ENCODE measurements at regions not wholly inside any gene's neighbourhood (a gene's known extent, or its start where the extent isn't known, plus 50 kb on each side); places are given as distances from the start of the nearest gene placed in this dataset.

DNA sequence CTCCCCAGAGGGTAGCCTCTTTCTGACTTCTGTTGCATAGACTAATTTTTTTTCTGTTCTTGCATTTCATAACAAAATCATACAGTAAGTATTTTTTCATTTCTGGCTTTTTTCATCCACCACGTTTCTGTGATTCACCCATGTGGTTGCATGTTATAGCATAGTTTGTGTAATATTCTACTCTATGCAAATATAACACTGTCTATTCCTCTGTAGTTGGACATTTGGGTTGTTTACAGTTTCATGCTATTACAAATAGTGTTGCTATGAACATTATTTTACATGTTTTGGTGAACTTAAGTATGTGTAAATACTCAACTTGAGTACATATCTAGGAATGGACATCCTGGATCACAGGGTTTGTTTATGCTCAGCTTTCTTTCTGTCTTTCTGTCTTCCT lies 187.2 kb upstream of the KCNG1 start:
- H3K9me3 ChIP-seq (ENCODE audit: control insufficient read depth, low read length), result no peaks in the 10 kb centered on the region
- no peaks in the 10 kb centered on the region for H3K36me3 ChIP-seq (ENCODE audit: control insufficient read depth, insufficient read depth, low read length)
- DNase-seq, result no peak
- H3K27ac ChIP-seq (ENCODE audit: insufficient read depth, low read length, poor library complexity, severe bottlenecking), result no peak overlapping the region
- no peaks in the 10 kb centered on the region for H3K4me1 ChIP-seq (ENCODE audit: control insufficient read depth, insufficient read depth, low read length, poor library complexity, severe bottlenecking)
- H3K27me3 ChIP-seq (replicated peaks; ENCODE audit: control insufficient read depth, insufficient read depth, low read length, poor library complexity, severe bottlenecking), result no peaks in the 10 kb centered on the region
- H3K4me3 ChIP-seq (ENCODE audit: insufficient read depth, low read depth, low read length, poor library complexity, severe bottlenecking), result no peak overlapping the region

DNA sequence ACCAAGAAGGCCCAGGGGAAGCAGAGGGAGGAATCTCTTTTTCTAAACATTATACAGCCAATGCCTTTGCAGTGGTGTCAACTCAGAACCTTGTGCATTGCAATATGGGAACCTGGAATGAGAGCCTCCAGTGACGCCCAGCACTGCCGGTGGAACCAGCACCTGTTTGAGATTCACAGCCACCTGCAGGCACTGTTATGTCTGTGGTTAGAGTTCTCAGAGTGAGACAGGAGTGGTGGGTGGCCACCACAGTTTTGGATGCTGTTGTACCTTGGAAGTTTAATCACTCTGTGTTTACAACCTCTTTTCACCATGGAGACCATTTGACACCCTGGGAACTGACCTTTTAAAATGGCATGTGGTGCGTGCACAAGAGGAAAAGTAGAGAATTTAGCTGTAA lies 185.3 kb upstream of the KCNG1 start:
- H3K36me3 ChIP-seq (ENCODE audit: control insufficient read depth, insufficient read depth, low read length), result no peaks in the 10 kb centered on the region
- DNase-seq, result no peak
- no peak overlapping the region for H3K4me3 ChIP-seq (ENCODE audit: insufficient read depth, low read depth, low read length, poor library complexity, severe bottlenecking)
- H3K9me3 ChIP-seq (ENCODE audit: control insufficient read depth, low read length), result no peaks in the 10 kb centered on the region
- no peaks in the 10 kb centered on the region for H3K27me3 ChIP-seq (replicated peaks; ENCODE audit: control insufficient read depth, insufficient read depth, low read length, poor library complexity, severe bottlenecking)
- no peaks in the 10 kb centered on the region for H3K4me1 ChIP-seq (ENCODE audit: control insufficient read depth, insufficient read depth, low read length, poor library complexity, severe bottlenecking)
- no peak overlapping the region for H3K27ac ChIP-seq (ENCODE audit: insufficient read depth, low read length, poor library complexity, severe bottlenecking)

DNA sequence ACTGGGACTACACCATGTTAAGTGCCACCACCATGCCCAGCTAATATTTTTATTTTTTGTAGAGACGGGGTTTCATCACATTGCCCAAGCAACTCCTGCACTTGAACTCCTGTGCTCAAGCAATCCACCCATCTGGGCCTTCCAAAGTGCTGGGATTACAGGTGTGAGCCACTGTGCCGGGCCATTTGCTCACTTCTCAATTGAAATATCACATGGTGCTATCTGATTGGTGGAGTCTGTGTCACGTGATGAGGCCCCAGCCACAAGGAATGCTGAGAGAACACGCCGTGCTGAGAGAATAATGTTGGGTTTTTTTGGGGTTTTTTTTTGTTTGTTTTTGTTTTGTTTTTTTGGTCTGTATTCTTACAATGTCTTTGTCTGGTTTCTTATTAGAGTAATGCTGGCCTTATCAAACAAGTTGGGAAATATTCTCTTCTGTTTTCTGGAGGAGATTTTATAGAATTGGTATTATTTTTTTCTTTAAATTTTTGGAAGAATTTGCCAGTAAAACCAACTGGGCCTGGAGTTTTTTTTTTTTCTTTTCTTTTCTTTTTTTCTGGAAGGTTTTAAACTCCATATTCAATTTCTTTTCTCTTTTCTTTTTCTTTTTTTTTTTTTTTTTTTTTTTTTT lies 183.2 kb upstream of the KCNG1 start:
- no peak for DNase-seq
- H3K4me3 ChIP-seq (ENCODE audit: insufficient read depth, low read depth, low read length, poor library complexity, severe bottlenecking), result no peak overlapping the region

DNA sequence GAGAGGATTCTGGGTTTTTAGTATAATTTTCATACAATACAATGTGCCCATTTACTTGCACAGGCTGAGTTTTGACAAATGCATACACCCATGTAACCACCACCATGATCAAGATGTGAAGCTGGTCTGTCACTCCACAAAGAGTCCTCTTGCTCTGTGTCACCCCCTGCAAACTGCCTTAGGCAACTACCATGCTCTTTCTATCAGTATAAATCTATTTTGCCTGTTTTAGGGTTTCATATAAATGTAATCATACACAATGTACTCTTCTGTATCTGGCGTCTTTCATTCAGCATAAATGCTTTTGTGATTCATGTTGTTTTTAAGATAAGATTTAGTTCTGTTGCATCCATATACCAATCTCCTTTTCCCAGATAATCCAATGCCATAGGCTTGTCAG lies 181.9 kb upstream of the KCNG1 start:
- Histone ChIP-seq H3K27me3 (replicated peaks; ENCODE audit: control insufficient read depth, insufficient read depth, low read length, poor library complexity, severe bottlenecking) (no peaks in the 10 kb centered on the region), H3K4me1 (ENCODE audit: control insufficient read depth, insufficient read depth, low read length, poor library complexity, severe bottlenecking) (no peaks in the 10 kb centered on the region), H3K27ac (ENCODE audit: insufficient read depth, low read length, poor library complexity, severe bottlenecking) (no peak overlapping the region), H3K9me3 (ENCODE audit: control insufficient read depth, low read length) (no peaks in the 10 kb centered on the region), H3K36me3 (ENCODE audit: control insufficient read depth, insufficient read depth, low read length) (no peaks in the 10 kb centered on the region), H3K4me3 (ENCODE audit: insufficient read depth, low read depth, low read length, poor library complexity, severe bottlenecking) (no peak overlapping the region)
- no peak for DNase-seq

More for the DNA sequence above, 183.2 kb upstream of the KCNG1 start:
- H3K36me3 ChIP-seq (ENCODE audit: control insufficient read depth, insufficient read depth, low read length), result no peaks in the 10 kb centered on the region
- H3K4me1 ChIP-seq (ENCODE audit: control insufficient read depth, insufficient read depth, low read length, poor library complexity, severe bottlenecking), result no peaks in the 10 kb centered on the region
- H3K27me3 ChIP-seq (replicated peaks; ENCODE audit: control insufficient read depth, insufficient read depth, low read length, poor library complexity, severe bottlenecking), result no peaks in the 10 kb centered on the region
- no peak overlapping the region for H3K27ac ChIP-seq (ENCODE audit: insufficient read depth, low read length, poor library complexity, severe bottlenecking)
- no peaks in the 10 kb centered on the region for H3K9me3 ChIP-seq (ENCODE audit: control insufficient read depth, low read length)

DNA sequence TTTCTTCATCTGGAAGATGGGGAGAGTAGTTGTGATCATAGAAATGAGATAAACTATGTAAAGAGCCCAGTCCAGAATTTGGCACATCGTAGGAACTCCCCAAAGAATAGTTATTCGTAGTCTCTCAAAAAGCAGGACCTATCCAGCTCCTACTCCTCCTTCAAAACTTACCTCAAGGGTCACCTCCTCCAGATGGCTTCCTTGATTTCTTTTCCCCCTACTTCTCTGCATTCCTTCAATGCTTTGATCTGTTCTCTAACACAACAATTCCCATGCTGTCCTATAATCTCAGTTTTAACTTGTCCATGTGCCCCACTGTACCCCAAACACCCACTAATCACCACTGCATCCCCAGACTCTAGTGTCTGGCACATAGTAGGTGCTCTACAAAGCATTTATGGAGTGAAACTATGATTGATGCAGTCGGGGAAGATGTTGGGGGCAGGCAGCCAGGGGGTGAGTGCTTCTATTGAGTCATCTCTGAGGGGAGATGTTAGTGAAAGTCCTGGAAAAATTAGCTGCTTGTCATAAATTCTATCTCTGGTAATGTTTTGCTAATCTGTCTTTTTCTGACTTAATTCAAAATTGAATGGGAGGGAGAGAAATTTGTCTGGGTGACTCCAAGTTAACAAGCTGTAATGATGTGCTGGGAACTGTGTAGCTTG lies 181.3 kb upstream of the KCNG1 start:
- Histone ChIP-seq H3K27me3 (replicated peaks; ENCODE audit: control insufficient read depth, insufficient read depth, low read length, poor library complexity, severe bottlenecking) (no peaks in the 10 kb centered on the region), H3K4me3 (ENCODE audit: insufficient read depth, low read depth, low read length, poor library complexity, severe bottlenecking) (no peak overlapping the region), H3K4me1 (ENCODE audit: control insufficient read depth, insufficient read depth, low read length, poor library complexity, severe bottlenecking) (no peaks in the 10 kb centered on the region), H3K9me3 (ENCODE audit: control insufficient read depth, low read length) (no peaks in the 10 kb centered on the region), H3K27ac (ENCODE audit: insufficient read depth, low read length, poor library complexity, severe bottlenecking) (no peak overlapping the region), H3K36me3 (ENCODE audit: control insufficient read depth, insufficient read depth, low read length) (no peaks in the 10 kb centered on the region)
- DNase-seq, result no peak

DNA sequence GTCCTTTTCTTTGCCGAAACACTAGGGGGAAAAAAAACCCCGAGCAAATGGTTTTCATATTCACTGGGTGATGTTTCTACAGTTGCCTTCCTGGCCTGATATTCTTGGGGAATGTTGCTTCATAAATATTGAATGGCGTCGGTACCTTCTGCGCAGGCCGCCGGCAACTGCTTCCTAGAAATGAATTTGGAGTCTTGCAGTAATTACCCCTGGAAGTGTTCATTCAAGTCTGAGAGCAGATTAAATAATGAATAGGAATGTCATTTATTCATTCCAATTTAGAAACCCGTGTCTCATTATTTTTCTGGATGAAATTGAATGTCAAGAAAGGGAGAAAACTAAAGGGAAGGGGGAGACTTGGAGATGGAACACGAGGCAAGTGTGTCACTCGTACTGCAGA lies 179.4 kb upstream of the KCNG1 start:
- DNase-seq, result no peak
- no peaks in the 10 kb centered on the region for H3K9me3 ChIP-seq (ENCODE audit: control insufficient read depth, low read length)

DNA sequence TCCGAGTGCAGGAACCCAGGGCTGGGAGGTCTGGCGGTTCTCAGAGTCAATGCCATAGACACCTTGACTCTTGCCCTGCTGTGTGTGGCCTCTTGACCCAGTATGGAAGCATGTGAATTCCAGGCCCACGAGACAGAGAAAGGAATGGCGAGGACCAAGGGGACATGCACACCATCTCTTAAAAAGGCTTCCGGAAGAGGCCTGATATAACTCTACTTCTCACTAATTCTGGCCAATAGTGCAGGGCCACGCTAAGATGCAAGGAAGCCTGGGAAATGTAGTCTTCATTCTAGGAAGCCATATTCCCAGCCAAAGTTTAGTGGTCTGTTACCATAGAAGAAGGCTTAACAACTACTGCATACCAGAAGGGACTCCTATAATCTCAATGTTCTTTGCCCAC lies 177.0 kb upstream of the KCNG1 start:
- H3K4me1 ChIP-seq (ENCODE audit: control insufficient read depth, insufficient read depth, low read length, poor library complexity, severe bottlenecking), result no peaks in the 10 kb centered on the region
- no peaks in the 10 kb centered on the region for H3K36me3 ChIP-seq (ENCODE audit: control insufficient read depth, insufficient read depth, low read length)
- no peak overlapping the region for H3K4me3 ChIP-seq (ENCODE audit: insufficient read depth, low read depth, low read length, poor library complexity, severe bottlenecking)
- no peaks in the 10 kb centered on the region for H3K9me3 ChIP-seq (ENCODE audit: control insufficient read depth, low read length)
- no peak overlapping the region for H3K27ac ChIP-seq (ENCODE audit: insufficient read depth, low read length, poor library complexity, severe bottlenecking)
- H3K27me3 ChIP-seq (replicated peaks; ENCODE audit: control insufficient read depth, insufficient read depth, low read length, poor library complexity, severe bottlenecking), result no peaks in the 10 kb centered on the region
- DNase-seq, result no peak

More for the DNA sequence above, 179.4 kb upstream of the KCNG1 start:
- H3K27me3 ChIP-seq (replicated peaks; ENCODE audit: control insufficient read depth, insufficient read depth, low read length, poor library complexity, severe bottlenecking), result no peaks in the 10 kb centered on the region
- no peaks in the 10 kb centered on the region for H3K4me1 ChIP-seq (ENCODE audit: control insufficient read depth, insufficient read depth, low read length, poor library complexity, severe bottlenecking)
- no peak overlapping the region for H3K27ac ChIP-seq (ENCODE audit: insufficient read depth, low read length, poor library complexity, severe bottlenecking)
- H3K36me3 ChIP-seq (ENCODE audit: control insufficient read depth, insufficient read depth, low read length), result no peaks in the 10 kb centered on the region
- H3K4me3 ChIP-seq (ENCODE audit: insufficient read depth, low read depth, low read length, poor library complexity, severe bottlenecking), result no peak overlapping the region

DNA sequence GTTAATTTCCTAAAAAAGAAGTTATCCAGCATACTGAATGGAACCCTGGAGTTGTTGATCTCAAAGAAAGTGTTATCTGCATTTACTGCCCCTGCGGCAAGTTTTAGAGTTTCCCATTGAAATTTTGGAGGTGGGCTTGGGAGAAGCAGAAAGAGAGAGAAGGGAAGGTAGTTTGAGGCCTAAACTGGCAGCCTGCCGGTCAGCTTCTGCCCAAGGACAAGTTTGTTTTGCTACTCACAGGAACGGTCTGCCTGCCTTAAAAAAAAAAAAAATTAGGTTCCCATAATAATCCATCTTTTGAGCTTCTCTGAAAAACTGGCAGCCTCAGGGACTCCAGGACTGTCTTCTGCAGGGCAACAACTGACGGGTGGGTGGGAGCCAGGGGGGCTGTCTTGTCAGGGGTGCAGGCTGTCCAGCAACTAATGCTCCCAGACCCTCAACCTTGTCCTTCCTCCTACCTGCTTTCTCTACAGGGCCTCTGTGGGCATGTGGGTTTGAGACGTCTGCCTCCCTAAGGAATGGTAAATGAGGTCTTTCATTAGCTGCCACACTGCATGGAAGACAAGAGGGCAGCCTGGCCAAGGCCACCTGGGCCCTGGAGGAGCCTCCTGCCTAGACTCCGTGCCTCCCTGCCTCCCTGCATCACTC lies 176.1 kb upstream of the KCNG1 start:
- Histone ChIP-seq H3K36me3 (ENCODE audit: control insufficient read depth, insufficient read depth, low read length) (no peaks in the 10 kb centered on the region), H3K27me3 (replicated peaks; ENCODE audit: control insufficient read depth, insufficient read depth, low read length, poor library complexity, severe bottlenecking) (no peaks in the 10 kb centered on the region), H3K4me3 (ENCODE audit: insufficient read depth, low read depth, low read length, poor library complexity, severe bottlenecking) (no peak overlapping the region), H3K4me1 (ENCODE audit: control insufficient read depth, insufficient read depth, low read length, poor library complexity, severe bottlenecking) (no peaks in the 10 kb centered on the region), H3K9me3 (ENCODE audit: control insufficient read depth, low read length) (no peaks in the 10 kb centered on the region), H3K27ac (ENCODE audit: insufficient read depth, low read length, poor library complexity, severe bottlenecking) (no peak overlapping the region)
- DNase-seq, result no peak

DNA sequence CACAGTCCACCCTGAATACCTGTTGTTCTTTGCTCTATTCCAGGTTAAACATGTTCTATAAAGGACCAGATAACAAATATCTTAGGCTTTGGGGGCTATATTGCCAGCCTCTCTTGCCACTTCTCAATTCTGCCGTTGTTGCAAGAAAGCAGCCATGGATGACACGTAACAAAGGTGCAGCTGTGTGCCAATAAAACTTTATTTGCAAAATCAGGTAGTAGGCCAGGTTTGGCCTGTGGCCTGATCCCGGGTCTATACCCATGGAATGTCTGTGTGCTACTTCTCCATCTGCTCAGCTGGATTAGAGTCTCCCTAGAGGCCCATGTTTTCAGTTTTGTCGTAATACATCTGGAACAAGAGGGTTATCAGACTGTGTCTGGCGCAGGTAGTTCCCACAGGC lies 175.3 kb upstream of the KCNG1 start:
- Histone ChIP-seq H3K27me3 (replicated peaks; ENCODE audit: control insufficient read depth, insufficient read depth, low read length, poor library complexity, severe bottlenecking) (no peaks in the 10 kb centered on the region), H3K36me3 (ENCODE audit: control insufficient read depth, insufficient read depth, low read length) (no peaks in the 10 kb centered on the region), H3K9me3 (ENCODE audit: control insufficient read depth, low read length) (no peaks in the 10 kb centered on the region), H3K4me1 (ENCODE audit: control insufficient read depth, insufficient read depth, low read length, poor library complexity, severe bottlenecking) (no peaks in the 10 kb centered on the region), H3K4me3 (ENCODE audit: insufficient read depth, low read depth, low read length, poor library complexity, severe bottlenecking) (no peak overlapping the region), H3K27ac (ENCODE audit: insufficient read depth, low read length, poor library complexity, severe bottlenecking) (no peak overlapping the region)
- no peak for DNase-seq

DNA sequence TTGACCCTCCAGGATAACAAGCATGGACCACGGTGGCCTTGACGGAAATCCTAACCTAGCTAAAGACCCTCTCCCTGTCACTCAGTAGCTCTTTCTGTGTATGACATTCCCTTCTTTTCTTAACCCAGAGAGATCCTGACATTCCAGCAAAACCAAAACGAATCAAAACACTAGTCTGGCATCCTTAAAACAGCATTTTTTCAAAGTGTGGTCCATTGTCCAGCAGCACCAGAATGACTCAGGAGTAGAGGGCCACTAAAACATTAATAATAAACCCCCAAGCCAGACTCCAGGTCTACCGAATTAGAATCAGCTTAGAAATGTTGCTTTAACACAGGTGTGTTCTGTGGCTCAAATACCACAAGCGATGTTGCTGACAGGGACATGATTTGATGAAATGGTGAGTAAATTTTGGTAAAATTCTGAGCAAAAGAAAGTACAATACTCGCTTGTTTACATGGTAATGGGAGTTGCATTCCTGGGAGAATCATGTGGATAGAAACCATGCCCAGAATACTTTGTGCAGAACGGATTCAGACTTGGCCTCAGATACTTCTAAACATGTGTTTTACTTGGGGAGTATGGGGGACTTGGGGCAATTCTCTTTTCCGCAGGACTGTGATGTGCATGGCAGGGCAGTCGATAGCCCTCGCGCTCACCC lies 174.2 kb upstream of the KCNG1 start:
- DNase-seq, result no peak
- H3K36me3 ChIP-seq (ENCODE audit: control insufficient read depth, insufficient read depth, low read length), result no peaks in the 10 kb centered on the region
- no peaks in the 10 kb centered on the region for H3K9me3 ChIP-seq (ENCODE audit: control insufficient read depth, low read length)
- H3K27ac ChIP-seq (ENCODE audit: insufficient read depth, low read length, poor library complexity, severe bottlenecking), result no peak overlapping the region
- H3K4me3 ChIP-seq (ENCODE audit: insufficient read depth, low read depth, low read length, poor library complexity, severe bottlenecking), result no peak overlapping the region
- no peaks in the 10 kb centered on the region for H3K27me3 ChIP-seq (replicated peaks; ENCODE audit: control insufficient read depth, insufficient read depth, low read length, poor library complexity, severe bottlenecking)
- H3K4me1 ChIP-seq (ENCODE audit: control insufficient read depth, insufficient read depth, low read length, poor library complexity, severe bottlenecking), result no peaks in the 10 kb centered on the region
